Ecto neural progenitor cell (in vitro differentiated cells): ENCODE measurements at regions not wholly inside any gene's neighbourhood (a gene's known extent, or its start where the extent isn't known, plus 50 kb on each side); places are given as distances from the start of the nearest gene placed in this dataset.

Source experiments
- DNase-seq: peaks from one replicate; pipeline ENCODE4 v3.0.0-alpha.2; 2018; ENCODE audit warnings: low spot score

DNA sequence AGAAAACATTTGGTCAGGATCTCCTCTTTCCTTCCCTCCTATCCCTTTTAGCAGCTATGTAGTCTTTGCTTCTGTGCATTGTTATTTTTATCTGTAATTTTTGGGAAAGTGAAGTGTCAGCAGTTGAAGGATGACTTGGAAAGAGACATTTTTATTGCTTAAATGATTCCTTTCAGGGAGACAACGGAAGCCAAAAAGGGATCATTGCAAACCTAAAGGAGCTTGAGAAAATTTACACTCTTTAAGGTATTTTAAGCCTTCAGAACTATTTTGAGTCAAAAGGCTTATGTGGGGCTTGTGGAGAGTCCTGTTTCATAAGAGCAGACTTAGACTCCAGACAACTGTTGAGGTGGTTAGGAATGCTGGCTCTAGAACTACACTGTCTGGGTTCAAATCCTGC, 281.6 kb downstream of the KIF4B start:
- DNase-seq = no peak

DNA sequence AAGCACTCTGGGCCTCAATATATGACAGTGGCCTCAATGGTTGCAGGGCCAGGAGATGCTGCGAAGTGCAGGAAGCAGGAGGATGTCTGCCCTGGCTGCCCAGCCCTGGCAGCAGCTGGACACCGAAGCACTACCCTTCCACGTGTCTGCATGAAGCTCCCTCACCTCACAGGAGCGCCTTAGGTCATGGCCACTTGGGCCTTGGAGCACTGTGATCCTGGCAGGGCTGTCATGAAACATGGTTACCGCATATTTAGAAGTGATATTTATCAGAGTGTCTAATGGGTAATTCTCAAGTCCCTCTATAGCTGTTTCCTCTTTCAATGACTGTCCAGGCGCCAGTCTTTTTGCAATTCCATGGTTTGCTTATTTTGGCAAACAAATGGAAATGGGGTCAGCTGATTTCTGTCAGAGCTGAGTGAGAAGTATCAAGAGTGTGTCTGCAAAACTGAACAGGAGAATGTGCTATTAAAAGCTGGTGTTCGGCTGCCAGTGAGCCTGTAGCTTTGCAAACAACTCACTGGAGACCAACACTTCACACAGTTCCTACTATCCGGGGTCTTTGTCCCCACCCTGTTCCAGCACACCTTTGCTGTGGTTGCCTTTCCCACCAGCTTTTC, 285.9 kb downstream of the KIF4B start:
- DNase-seq = no peak

DNA sequence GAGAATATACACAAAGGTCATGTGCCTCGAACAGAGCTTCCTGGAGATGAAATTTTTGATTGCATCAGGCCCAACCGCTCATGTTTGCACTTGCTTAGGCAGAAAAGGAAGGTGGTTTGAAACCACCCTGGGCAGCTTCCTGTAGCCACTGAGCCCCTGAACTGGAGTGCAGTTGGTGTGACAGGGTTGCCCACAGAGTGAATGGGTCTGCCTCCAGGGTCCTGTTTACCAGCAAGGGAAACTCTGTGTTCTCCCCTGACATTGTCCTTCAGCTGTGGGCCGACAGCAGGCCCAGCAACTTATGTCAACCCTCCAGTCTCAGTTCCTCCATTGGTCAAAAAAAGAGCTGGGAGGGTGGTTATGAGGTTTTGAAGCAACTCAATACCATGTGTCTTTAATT, 289.6 kb downstream of the KIF4B start:
- no peak for DNase-seq

DNA sequence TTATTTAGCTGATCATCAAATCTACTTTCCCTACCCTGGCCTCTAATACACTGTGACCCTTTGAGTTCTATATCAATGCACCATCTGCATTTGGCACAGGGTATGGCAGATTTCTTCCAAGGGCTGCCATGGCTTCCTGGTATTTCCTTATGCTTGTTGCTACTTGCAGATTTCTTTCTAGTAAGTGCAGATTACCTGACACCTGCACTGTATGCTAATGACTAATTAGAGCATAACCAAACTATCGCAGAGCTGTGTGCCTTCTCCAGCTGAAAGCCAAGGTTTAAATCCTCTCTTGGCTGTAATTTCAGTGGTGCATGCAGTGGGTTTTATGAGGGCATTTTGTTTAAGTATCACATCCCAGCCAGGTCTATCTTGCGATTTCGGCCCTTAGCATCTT, 293.7 kb downstream of the KIF4B start:
- DNase-seq = no peak

DNA sequence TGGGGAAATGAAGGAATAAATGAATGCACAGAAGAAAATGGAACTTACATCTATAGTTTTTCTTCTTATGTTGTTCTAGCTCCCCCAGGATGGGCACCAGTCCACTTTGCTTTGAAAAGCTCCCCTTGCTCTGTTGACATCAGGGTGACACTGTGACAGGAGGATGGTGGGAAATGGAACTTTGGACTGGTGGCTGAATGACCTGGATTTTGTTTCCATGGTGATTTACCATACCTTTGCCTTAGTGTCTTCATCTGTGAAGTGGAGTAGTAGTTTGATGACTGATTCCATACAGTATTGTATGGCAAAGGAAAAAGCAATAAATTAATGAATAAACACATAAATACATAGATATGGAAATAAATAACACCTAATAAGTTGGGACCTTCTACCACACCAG, 294.7 kb downstream of the KIF4B start:
- DNase-seq = no peak

DNA sequence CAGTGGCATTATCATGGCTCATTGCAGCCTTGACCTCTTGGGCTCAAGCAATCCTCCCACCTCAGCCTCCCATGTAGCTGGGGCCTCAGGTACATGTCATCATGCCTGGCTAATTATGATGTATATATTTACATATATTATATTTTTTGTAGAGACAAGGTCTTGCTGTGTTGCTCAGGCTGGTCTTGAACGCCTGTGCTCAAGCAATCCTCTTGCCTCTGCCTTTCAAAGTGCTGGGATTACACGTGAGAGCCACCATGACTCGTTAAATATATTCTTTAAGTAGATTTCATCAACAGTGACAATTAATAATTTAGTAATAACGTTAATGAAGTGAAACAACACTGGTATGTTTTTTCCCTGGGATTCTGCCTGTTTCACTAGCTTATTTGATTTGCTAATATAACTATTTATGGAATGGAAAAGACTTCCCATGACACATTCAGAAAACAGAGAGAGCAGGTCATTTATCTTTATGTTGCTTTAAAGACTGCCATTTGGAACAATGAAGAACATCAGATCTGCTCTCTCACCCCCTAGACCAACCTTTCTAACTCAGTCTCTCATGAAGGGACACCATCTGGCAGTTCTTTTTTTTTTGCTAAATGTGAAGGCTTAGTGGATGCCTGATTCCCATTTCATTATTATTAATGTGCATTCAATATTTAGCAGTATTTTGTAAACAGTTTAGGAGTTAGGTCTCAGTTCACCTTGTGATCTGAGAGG, 295.6 kb downstream of the KIF4B start:
- no peak for DNase-seq

DNA sequence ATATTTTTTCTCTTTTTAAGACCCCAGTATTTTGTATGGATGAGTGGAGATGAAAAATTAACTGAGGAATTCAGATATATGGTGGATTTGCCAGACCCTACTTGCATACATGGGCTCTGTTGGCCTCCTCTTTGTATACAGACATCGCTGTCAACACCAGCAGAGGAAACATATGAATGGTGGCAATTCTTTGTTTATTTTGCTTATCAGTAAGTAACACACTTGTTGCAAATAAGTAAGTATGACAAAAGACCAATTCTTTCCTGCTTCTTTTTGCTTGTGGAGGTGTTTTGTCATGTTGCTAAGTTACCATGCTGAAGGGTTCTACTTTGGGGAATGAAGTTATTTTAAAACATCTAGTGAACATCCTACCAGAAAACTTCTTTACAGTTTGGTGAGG, 298.2 kb downstream of the KIF4B start:
- DNase-seq = no peak

DNA sequence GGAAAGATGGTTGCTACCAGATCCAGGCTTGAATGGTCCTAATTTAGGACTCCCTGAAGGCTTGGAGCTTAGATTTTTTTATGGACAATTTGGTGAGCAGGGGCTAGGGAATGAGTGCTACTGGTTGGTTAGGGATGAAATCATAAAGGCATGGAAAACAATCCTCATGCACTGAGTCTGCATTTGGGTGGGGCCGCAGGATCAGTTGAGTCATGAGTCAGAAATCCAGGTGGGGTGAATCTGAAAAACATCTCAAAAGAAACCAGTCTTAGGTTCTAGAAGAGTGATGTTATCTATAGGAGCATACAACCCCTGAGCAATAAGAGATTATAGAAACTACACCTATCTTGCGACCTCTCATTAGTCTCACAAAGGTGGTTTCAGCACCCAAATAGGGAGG, 300.0 kb downstream of the KIF4B start:
- no peak for DNase-seq

DNA sequence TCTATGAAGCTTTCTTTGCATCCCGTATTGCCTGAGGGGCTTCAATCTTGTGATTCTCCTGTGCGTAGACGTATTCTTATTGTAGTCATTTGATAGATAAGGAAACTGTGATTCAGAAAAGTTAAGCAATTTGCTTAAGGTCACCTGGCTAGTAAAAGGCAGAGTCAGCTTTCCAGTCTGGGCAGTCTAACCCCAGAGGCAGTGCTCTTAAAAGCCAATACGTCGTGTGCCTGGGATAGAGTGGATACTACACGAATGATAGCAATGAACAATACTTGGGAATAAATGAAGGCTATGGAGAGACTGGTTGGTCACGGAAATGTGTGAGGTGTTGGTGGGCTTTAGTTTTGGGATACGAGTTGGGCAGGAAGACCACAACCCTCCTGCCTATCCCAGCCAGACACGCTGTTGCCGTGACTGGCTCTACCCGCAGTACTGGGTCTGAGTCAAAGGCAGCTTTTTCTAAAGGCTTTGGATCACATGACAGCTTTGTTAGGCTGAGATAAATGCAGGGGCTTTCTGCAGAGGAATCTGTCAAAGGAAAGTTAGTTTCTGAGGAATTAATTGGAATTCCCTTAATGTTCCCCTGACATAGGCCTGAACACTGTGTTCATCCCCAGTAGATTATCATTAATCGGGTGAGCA, 302.6 kb downstream of the KIF4B start:
- peak; percentile 46 for DNase-seq

DNA sequence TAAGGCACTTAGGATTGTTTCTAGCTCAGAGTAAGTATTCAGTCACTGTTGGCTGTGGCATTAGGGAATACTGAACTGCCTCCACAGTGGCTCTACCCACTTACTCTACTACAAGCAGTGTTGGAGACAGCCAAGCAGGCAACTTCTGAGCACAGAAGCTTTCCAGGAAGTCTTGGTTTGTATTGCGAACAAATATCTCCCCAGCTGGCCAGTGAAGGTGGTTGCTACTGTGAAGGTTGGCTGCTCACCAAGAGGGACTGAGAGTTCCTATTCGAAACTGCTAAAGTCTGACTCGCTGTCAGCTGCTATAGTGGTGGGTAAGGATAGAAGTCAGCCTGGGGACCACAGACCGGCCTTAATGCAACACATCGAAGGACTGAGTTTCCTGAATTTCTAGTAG, 319.1 kb downstream of the KIF4B start:
- no peak for DNase-seq

DNA sequence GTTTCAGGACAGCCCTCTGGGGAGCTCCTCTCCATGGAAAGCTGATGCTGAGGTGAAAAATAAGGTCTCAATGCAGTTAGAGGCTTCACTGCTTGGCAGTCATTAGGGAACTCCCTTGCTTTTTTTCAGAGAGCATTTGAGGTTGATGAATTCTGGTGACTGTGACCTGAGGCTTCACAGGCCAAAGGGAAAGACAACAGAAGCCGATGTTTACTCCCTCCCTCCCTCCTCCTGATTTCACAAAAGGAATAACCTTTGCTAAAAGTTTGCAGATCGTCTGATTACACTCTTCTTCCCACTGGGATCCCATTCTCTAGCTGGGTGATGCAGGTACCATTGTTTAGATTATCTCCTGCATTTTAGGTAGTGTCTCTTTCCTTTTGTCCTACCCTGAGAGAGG, 329.4 kb downstream of the KIF4B start:
- DNase-seq = no peak

DNA sequence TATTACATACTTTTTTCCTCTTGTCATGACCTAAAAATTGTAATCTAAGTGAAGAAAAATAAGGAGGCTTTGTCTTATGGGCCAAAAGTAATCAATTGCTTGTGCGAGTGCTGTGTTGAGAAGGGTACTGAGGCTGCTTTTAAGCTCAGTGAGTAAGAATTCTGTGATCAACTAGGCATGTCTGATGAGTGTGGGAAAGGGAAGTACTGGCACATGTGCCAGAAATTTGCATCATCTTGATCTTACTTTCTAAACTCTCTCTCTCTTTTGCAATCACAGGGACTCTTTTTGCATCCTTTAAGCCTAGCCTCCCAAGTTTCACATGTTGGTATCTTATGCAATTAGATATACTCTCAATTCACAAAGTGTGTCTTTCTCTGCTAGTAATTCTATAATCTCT, 329.9 kb downstream of the KIF4B start:
- no peak for DNase-seq

DNA sequence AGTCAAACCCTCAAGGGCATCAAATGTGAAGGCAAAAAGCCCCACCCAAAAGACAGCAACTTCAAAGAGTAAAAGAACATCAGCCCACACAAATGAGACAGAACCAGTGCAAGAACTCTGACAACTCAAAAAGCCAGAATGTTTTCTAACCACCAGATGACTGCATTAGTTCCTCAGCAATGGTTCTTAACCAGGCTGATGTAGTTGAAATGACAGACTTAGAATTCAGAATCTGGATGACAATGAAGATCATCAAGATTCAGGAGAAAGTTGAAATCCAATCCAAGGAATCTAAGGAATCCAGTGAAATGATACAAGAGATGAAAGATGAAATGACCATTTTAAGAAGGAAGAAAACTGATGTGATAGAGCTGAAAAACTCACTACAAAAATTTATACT, 339.7 kb downstream of the KIF4B start:
- no peak for DNase-seq

DNA sequence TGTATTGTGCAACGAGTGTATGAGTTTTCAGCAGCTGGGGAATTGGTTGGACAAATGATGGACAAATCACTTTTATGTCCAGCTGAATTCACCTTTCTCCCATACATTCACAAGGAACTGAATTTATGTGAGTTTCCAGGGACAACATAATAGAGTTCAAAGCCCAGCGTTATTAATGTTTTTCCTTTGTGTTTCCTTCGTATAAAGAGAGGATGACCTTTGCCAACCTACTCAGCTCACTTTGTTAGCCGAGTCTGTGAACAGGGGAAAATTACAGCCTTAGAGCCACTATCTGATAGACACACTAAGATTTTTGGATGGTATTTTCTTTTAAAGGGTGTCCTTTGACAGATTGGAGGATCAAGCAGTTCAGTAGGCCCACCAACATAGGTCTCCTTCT, 352.5 kb downstream of the KIF4B start:
- DNase-seq = no peak

DNA sequence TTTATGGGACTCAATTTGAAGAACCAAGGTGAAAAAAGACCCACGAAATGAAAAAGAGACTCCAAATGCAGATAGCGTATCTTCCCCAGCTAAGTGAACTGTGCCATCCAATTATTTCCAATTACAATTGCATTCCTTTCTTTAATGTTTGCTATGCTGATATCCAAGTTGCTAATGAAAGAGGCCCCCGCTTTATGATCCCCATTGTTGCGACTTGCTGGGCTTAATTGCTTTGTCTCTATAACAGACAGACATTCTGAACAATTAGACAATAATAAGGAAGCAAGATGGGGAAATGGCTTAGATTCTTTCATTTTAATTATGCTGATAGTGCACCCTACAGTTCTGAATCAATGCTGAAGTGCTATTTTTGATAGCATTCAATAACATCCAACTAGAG, 354.3 kb downstream of the KIF4B start:
- no peak for DNase-seq

DNA sequence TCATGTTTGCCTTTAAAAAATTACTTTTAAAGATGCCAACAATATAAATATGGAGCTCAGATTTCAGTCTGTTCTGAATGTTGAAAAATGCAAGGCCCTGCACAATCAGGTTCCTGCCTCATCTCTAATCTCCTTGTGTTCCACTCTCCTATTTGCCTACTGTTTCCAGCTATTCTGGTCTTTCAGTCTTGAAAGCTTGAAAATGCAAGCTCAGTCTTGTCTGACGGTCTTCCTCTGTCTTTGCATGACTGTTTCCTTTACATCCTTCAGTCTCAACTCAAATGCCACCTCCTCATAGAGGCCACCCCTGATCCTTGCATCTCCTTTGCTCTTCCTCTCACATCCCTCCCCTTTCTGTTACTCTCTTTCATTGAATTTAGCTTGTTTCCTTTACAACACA, 354.9 kb downstream of the KIF4B start:
- DNase-seq = no peak

DNA sequence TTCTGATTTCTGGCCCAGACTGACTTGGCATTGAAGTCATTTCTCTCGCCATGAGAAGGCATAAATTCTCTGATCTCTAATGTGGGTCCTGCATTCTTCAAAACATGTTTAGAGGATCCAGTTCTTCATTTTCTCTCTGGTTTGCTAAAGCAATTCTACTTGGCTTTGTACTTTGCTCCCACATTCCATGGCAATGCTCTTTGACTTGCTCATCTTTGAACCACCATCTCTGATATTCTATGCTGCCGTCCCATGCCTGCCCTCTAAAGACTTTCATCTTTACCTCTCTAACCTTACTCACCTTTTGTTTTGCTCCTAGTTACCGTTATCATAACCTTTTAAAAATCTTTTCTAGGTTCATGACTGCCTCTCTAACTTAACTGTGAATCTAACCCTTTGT, 366.9 kb downstream of the KIF4B start:
- no peak for DNase-seq

DNA sequence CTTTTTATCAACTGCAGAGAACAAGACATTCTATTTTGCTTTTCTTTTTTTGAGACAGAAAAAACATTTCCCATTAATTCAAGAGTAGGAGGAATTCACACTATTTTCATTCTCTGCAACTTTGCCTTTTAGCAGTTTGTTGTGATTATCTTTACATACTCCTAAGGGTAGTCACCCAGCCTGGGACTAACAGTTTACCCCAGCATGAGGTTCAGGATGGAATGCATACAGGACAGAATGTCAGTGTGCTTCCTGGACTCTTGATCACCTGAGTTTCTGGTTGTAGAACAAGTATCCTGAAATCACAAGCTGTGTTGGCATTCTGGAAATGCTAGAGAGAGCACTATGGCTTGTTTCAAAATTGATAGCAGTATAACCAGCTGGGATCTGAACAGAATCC, 368.1 kb downstream of the KIF4B start:
- no peak for DNase-seq

DNA sequence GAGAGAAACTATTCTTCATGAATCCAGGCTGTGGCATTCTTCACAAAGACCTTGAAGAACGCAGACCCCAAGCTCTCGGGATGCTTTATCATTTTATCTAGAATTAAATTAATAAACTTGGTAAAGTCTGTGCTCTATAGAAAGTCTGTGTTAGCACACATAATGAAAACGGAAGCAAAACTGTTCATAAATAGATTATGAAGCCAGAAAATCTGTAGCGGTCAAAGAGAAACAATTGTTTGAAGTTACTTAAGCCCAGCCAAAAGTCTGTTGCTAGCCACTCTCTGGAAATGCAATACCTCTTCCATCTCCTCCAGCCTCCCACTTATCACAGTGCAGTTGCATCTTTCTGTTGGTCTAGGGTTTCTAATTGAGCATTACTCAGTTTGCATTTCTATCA, 375.9 kb downstream of the KIF4B start:
- no peak for DNase-seq

DNA sequence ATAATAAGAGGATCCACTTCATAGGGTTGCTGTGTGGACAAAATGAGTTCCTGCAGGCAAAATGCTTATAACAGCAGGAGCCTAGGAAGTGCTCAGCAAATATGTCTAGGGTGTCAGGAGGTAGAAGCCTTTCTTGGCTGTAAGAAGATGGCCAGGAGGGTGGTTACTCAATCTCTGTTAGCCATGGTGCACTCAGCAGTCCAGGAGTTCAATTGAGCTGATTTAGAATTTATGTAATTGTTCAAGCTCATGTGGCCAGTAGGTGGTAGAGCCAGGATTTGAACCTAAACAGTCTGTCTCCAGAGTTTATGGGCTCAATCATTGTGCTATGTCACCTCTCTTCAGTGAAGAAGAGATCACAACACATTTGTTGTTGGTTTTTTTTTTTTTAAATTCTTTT, 381.2 kb downstream of the KIF4B start:
- no peak for DNase-seq

DNA sequence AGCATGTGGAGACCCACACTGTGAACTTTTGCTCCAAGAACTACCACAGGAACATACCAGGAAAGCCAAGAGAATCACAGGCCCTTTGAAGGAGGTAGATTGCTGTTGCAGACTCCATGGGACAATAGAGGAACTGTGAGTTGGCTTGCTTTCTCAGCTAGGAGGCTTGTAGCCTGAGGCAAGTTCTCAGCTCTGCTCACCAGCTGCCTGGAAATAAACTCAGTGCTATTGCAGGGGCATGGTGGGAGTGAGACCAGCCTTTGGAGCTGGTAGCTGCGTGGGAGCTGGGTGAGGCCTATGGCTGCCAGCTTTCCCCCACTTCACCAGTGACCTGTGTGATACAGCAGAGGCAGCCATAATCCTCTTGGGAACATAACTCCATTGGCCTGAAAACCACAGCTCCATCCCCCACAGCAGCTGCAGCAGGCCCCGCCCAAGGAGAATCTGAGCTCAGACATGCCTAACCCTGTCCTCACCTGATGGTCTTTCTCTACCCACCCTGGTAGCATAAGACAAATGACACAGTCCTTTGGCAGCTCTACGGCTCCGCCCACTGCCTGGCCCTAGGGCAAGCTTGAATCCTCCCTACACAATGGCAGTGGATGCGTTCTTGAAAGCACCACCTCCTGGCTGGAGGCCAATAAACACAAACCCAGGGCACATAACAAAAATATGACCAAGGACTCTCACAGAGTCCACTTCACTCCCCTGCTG, 389.5 kb downstream of the KIF4B start:
- peak; percentile 50 for DNase-seq

DNA sequence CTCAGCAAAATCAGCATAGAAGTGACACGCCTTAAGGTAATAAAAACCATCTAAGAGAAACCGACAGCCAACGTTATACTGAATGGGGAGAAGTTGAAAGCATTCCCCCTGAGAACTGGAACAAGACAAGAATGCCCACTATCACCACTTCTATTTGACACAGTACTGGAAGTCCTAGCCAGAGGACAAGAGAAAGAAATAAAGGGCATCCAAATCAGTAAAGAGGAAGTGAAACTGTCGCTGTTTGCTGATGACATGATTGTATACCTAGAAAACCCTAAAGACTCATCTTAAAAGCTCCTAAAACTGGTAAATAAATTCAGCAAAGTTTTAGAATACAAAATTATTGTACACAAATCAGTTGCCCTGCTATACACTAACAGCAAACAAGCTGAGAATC, 393.3 kb downstream of the KIF4B start:
- no peak for DNase-seq

DNA sequence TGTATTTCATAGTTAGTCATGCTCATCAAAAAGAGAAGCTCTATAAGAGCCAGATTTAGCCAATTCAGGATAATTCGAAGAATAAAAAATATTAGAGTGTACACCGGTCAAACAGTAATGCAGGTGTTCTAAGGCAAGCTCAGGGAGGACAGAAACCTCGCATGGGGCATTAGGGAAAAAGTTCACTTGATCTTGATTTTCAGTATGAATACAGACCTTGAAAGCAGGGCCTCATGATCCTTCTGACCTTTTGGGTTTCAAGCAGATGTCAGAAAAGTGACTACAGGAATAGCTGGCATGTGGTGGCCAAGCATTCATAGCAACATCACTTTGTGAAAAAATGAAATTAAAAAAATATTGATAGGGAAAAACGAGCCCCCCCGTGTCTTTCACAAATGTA, 394.9 kb downstream of the KIF4B start:
- no peak for DNase-seq
